GM21423 (cell line): ENCODE measurements at regions not wholly inside any gene's neighbourhood (a gene's known extent, or its start where the extent isn't known, plus 50 kb on each side); places are given as distances from the start of the nearest gene placed in this dataset.
"Not testable (repeated sequence)": the region's sequence is repeated elsewhere in the genome, so short reads cannot be mapped to it uniquely, and the experiment has no call there.

Experiments
- ATAC-seq: cut with Tn5 transposase; IDR thresholded peaks from one replicate; pipeline ENCODE4 v1.9.1; 2021; ENCODE audit warnings: mild to moderate bottlenecking, moderate library complexity; ENCODE audit not compliant: unreplicated experiment

DNA sequence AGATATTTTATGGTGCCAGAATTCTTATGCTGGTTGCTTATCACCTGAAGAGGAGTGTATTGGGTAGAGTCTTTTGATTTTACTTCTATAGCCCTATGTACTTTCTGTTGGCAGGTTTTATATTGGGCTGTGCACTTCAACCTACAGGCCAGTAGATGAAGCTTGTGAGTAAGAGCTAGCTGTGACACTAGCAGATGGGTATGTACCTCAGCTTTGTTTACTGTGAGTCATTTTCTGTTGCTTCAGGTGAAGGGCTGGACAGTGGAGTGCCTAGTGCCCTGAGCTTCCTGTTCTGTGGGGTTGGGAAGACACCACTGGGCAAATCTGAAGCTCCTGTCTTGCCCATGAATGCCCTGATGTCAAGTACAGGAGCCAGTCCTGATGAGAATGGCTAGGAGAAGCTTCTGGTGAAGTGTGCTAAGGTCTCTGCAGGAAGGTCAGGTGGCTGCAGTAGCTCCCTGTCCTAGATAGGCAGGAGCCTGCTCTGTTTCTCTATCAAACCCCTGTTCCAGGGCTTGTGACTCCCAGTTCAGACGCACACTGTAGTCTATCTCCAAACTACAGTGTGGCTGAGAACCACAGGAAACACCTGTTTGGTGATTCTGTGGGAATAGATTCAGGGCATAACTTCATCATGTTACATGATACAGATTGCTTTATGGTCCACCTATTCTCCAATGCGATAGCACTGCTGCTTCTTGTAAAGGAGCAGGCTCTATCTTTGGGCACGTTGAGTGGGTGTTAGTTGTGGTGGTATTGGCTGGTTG, 755.7 kb downstream of the KCNA4 start:
- ATAC-seq, result no peak

DNA sequence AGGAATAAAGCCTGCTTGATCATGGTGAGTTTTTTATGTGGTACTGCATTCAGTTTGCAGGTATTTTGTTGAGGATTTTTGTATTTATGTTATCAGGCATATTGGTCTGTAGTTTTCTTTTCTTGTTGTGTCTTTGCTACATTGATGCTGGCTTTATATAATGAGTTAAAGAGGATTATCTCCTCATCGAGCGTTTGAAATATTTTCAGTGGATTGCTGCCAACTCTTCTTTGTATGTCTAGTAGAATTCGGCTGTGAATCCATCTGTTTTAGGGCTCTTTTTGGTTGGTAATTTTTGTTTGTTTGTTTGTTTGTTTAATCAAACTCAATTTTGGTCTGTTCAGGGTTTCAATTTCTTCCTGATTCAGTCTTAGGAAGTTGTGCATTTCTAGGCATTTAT, 758.4 kb downstream of the KCNA4 start:
- ATAC-seq, result no peak

DNA sequence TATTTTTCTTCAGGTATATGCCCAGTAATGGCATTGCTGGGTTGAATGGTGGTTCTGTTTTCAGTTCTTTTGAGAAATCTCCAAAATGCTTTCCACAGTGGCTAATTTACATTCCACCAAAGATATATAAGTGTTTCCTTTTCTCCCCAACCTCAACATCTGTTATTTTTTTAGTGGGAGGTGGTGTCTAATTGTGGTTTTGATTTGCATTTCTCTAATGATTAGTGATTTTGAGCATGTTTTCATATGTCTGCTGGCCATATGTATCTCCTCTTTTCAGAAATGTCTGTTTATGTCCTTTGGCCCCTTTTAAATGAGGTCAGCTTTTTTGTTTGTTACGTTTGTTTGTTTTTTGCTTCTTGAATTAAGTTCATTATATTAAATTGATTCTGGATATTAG, 760.2 kb downstream of the KCNA4 start:
- ATAC-seq, result peak; percentile 59

DNA sequence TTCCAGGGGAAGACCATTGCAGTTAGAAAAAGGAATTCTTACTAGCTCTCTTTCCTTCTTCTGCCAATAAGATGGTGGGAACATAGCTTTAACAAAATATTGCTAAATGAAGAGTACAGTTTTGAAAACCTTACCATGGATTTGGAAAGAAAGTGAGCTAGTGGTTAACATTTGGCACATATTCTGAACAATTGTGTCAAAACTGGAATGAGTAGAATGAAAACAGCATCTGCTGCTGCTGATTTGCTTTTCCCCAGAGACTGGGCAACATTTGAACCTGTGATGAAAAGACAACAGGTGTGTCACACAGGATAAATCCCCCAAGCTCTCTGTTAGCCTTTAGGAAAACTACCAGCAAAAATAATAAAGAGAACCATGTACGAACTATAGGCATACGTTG, 761.4 kb downstream of the KCNA4 start:
- no peak for ATAC-seq

DNA sequence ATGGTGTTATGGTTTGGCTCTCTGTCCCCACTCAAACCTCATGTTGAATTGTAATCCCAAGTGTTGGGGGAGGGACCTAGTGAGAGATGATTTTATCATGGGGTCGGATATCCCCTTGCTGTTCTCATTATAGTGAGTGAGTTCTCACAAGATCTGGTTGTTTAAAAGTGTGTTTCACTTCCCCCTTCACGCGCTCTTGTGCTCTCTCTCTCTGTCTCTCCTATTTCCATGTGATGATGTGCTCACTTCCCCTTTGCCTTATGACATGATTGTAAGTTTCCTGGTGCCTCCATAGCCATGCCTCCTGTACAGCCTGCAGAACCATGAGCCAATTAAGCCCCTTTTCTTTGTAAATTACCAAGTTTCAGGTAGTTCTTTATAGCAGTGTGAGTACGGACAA, 765.1 kb downstream of the KCNA4 start:
- peak; percentile 62 for ATAC-seq

DNA sequence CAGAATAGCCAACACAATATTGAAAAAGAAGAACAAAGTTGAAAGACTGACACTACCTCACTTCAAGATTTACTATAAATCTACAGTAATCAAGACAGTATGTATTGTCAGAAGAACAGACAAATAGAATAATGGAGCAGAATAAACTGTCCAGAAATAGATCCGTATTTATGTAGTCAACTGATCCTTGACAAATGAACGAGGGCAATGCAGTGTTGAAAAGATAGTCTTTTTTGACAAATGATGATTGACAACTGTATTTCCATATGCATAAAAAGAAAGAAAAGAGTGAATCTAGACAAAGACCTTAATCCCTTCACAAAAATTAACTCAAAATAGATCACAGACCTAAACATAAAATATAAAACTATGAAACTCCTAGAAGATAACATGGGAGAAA, 767.1 kb downstream of the KCNA4 start:
- no peak for ATAC-seq

DNA sequence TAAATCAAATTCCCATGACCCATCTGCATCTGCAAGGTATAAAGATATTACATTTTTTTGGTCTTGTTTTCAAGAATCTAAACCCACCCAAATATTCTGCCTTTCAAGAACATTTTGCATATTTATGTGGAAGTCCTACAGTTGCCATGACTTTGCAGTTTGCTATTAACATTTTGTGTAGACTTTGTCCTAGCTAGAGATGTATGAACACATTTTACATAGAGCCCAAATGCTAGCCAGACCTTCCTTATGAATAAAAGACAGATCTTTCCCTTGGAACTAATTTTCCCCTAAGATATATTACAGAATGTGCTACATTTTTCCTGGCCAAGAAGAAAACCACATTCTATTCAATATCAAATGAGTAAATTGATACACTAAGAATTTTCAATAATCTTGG, 772.5 kb downstream of the KCNA4 start:
- ATAC-seq, result no peak

DNA sequence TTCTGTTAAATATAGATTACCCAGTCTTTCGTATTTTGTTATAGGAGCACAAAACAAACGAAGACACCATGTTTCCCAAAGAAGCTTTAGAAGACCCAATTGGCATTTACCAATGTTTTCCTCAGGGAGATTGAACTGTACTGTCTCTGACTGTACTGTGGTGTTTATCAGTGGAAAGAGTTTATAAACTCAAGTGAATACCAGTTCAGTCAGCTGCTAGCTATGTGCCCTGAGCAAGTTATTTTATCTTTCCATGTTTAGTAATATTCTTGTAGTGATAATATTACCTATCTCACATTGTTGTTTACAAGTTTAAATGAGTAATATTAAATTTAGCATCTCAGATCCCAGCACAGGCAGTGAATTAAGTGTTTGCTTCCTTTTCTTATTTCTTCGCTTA, 773.2 kb downstream of the KCNA4 start:
- ATAC-seq, result no peak

DNA sequence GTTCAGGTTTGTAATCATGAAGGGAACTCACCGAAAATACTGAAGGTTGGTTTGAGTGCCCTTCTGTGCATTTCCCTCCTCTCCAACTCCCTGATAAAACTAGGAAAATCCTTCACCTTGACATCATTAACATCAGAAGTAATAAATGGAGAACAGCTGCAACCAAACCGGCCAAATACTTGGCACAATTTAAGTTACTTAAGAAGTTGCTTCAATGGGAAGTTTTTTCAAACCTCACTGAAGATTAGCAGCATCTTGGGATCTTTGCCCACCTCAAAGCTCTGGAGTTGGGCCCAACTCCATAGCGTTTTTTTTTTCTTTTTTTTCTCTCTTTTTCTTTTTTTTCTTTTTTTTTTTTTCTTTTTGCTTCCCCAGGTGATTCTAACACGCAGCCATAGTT, 784.8 kb downstream of the KCNA4 start:
- ATAC-seq, result no peak

DNA sequence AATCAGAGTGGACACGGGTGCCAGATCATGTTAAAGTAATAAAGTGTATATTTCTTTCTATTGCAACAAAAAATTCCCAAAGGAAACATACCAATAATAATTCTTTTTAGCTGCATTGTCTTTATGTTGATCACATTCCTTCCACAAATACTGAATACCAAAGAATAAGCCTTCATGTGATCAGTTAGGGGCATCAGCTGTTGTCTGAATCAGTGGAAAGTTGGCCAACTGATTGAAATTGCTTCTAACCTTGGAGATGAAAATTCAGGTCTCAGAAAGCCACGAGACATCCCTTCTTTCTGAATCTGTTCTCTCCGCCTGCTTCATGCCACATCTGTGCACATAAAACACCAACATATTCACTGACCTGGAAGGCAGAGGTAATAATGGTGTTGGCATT, 785.2 kb downstream of the KCNA4 start:
- ATAC-seq, result no peak

DNA sequence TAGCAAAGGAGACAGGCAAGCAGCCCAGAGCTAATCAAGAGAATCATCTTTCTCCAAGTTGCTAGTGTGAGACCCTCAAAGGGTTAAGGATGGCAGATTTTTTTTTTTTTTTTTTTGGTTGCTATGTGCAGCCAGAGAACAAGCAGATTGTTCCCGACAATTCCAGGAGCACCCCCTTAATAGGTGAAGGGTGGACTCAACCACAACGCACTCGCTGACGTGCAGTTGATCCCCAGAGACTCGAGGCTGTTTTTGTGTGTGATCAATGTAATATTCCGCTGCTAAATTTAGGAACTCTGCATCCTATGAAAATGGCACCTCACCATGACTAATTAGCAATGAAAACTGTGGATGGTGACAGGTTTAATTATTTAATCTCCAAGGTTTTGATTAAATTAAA, 789.0 kb downstream of the KCNA4 start:
- ATAC-seq, result no peak

DNA sequence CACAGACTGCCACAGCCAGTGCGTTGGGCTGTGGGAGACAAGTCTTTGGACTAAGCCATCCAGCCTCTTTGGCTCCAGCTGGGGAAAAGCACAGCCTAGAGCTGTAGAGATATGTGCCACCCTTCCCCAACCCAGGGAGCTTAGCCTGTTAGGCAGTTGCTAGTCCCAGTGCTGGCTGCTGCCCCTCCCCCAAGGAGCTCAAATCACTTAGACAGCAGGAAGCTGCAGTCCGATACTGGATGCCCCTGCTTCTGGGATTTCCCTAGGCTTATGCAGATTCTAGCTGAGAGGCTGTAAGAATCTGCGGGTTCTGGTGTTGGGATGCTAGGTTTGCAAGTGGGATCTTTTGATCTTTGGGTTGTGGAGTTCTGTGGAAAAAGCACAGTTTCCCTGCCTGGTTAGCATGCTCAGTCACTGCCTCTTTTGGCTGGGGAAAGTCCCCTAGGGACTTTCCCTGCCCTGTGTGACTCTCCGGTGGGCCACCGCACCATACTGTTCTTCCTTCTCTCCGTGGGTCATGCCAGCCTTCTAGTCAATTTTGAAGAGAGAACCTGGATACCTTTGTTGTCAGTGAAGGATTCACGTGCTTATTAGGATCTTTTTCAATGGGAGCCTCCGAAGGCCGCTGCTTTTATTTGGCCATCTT, 792.0 kb downstream of the KCNA4 start:
- no peak for ATAC-seq

DNA sequence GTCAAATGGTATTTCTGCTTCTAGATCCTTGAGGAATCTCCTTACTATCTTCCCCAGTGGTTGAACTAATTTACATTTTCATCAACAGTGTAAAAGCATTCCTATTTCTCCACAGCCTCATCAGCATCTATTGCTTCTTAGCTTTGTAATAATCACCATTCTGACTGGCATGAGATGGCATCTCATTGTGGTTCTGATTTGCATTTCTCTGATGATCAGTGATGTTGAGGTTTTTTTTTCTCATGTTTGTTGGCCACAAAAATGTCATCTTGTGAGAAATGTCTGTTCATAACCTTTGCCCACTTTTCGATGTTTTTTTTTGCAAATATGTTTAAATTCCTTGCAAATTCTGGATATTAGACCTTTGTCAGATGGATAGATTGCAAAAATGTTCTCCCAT, 797.3 kb downstream of the KCNA4 start:
- ATAC-seq, result not testable (repeated sequence)

DNA sequence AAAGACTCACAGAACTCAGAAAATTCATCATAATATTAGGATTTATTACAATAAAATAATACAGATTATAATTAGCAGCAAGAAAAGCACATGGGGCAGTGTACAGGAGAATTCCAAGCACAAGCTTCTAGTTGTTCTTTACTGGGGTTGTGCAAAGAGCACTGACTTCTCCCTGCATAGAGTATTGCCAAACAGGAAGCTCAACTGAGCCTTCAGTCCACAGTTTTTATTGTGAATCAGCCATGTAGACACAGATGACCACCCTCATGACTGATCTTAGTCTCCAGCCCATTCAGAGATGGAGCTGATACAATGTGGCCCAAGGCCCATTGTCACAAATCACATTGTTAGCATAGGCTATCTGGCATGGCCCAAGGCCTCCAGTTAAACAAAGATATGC, 798.9 kb downstream of the KCNA4 start:
- ATAC-seq, result no peak

DNA sequence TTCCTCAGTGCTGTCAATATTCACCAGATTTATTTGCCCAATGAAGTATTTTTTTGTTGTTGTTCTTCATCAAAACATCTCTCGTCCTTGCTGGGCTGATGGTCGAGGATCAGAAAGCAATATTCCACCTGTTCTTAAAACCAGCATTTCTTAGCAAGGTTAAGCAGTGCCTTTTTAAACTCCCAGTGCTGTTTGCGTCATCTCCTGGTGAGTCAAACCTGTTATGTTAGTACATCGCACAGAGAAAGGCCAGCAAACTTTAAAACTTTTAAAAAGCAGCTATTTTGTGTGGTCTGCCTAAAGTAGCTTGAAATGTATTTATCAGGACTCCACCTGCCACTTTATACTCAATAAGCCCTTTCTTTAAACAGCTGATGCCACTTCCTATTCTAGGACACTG, 802.0 kb downstream of the KCNA4 start:
- no peak for ATAC-seq

DNA sequence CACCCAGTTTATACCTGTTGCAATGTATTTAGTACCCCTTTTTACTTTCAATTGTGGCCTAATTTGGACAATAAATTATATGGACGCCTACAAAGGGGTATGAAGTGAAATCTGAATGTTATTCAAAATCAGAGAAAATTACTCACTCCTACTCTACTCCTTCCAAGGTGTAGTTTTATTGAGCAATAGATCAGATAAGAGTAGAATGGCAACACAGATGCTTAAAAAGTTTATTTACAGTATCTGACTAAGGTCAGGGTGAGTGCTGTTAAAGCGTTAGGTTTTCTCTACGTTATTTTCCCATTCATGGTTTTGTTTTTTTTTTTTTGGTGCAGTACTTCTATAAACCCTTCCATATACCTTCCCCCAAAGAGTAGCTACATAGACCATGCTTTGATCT, 805.6 kb downstream of the KCNA4 start:
- no peak for ATAC-seq

DNA sequence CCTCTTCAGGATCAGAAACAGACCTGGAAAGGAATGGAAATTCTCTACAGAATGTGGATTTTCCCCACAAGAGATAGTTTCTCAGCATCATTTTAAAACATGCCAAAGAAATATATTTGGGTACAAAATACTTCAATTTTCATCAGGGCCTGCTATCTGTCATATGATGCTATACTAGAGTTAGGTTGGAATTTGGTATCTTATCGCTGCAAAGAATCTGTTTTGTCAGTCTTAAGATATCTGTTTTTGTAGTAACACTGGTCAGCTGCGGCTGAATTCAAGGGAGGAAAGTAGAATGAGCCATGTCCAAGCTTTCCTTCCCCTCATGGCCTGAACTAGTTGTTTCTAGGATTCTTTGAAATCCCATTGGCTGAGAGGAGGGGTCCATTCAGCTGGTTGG, 806.4 kb downstream of the KCNA4 start:
- ATAC-seq, result no peak

DNA sequence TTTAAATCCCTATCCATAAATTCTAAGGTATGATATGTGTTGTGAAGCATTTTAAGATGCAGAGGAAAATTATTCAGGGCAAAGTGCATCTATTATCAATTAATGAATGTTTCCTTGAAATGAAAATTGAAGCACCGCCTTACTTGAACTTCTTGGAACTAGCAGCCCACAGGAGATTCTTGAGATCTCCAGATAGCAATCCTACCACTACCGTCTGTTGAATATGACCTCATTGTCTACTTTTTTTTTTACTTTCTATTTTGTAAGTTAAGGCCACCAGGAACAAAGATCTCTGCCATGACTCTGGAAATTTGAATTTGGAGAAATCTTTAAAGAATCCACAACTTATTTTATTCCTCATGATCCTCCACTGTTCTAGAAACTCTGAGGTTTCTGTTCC, 808.7 kb downstream of the KCNA4 start:
- ATAC-seq, result no peak

DNA sequence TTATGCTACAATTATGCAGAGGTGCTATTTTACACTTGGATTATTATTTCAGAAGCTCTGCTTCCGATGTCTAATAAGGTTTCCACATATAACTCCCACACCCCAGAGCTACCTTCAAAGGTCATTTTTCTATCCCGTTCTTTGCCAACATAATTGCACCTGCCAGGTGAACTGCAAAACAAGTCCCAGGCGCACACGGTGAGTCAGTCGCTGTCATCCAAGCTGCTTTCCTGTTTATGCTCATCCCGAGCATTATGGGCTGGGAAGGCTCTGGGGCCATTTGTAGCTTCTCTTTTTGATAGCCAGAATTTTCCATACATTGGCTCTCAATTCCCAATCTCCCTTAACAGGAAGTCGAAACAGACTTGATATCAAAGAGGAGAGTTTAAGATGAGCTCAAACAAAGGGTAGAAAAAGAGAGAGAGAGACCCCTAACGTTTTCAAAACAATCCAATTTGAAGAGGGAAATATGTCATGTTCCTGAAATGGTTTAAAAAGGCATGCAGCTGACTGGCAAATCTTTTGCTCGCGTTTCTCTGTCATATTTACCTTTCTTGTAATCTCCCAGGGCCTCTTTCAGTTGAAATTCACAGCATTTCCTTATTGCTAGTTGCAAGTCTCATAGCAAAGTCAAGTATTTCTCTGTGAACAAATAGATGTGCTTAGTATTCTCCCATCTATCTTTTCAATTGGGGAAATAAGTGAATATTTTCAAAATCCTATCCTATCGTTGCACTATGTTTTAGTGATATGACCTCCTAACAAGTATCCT, 815.9 kb downstream of the KCNA4 start:
- ATAC-seq, result no peak

DNA sequence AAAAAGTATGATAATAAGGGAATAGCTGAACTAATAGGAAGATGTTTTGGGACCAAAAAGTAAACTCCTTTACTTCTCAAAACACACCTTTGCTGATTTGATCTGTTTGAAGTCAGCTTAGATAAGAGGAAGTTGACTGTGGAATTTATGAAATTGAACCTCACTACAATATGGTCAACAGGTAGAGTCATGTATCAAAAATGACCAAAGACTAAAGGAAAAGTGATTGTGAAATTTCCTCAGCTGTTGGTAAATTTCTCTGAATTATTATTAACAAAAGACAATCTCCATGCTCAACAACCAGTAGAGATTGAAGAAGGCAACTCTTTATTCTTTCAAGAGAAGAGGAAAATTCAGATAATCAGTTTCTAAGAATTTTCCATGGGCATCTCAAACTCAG, 826.5 kb downstream of the KCNA4 start:
- ATAC-seq, result no peak

DNA sequence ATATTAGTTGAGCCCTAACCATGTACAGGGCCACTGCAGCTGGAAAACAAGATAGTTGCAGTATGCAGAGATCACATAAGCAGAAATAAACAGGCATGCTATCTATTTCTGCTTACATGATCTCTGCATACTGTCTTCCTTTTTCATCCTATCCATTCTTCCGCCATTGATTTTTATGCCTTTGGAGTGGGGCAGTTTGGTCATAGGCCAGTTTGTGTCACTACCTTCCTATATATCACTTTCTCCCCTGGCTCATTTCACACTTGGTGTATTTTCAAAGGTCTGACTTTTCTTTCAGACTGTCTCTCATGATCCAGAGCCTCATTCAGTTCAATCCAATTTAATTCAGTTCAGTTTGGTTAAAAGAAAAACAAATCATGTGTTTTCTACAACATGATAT, 829.6 kb downstream of the KCNA4 start:
- no peak for ATAC-seq
